ENCODE measurements at regions not wholly inside any gene's neighbourhood (a gene's known extent, or its start where the extent isn't known, plus 50 kb on each side); places are given as distances from the start of the nearest gene placed in this dataset.

DNA sequence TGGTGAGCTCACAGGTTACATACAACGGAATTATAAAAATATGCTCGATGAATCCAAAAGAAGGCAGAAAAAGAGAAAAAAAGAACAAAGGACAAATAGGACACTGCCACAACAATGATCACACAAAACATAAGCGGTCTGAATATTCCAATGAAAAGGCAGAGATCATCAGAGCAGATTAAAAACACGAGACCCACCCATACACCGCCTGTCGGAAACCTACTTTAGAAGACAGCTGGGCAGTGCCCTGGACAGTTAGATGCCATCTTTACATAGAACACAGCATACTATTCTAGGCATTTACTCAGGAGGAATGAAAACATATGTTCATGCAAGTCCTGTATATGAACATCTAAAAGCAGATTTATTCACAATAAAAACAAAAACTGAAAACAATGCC, 204.1 kb downstream of the TTLL2 start:
- TF ChIP-seq, protein P1, sequence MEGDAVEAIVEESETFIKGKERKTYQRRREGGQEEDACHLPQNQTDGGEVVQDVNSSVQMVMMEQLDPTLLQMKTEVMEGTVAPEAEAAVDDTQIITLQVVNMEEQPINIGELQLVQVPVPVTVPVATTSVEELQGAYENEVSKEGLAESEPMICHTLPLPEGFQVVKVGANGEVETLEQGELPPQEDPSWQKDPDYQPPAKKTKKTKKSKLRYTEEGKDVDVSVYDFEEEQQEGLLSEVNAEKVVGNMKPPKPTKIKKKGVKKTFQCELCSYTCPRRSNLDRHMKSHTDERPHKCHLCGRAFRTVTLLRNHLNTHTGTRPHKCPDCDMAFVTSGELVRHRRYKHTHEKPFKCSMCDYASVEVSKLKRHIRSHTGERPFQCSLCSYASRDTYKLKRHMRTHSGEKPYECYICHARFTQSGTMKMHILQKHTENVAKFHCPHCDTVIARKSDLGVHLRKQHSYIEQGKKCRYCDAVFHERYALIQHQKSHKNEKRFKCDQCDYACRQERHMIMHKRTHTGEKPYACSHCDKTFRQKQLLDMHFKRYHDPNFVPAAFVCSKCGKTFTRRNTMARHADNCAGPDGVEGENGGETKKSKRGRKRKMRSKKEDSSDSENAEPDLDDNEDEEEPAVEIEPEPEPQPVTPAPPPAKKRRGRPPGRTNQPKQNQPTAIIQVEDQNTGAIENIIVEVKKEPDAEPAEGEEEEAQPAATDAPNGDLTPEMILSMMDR (IDR thresholded peaks at IDR 0.05) = no peak
- no peak for TF ChIP-seq POLR2A (IDR thresholded peaks at IDR 0.05)

All from right lobe of liver (tissue), 4 donors.